ENCODE measurements at regions not wholly inside any gene's neighbourhood (a gene's known extent, or its start where the extent isn't known, plus 50 kb on each side); places are given as distances from the start of the nearest gene placed in this dataset.
"Not testable (repeated sequence)": the region's sequence is repeated elsewhere in the genome, so short reads cannot be mapped to it uniquely, and the experiment has no call there.

DNA sequence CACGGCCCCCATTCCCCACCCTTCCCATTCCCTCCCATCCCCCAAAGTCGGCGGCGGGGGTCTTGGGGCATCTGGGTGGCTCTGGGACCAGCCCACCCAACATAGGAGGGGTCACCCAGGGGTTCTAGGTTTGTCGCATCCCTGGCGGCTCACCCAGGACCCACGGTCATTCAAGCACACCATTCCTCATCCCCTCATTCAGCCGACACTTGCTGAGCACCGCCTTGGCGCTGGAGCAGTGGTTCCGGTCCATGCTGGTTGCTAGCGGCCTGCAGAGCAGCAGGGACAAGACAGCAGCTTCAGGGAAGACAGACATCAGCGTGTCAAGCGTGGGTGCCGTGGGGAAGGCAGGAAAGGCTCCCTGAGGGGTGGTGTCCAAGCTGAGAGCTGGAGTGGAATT, 50.5 kb upstream of the OTOS start:
- in situ Hi-C loops (cut with MboI; ENCODE audit: low pct_unique_long_range_greater_than_20kb, low sequenced_read_pairs) = no loop called here
- no peak for DNase-seq

DNA sequence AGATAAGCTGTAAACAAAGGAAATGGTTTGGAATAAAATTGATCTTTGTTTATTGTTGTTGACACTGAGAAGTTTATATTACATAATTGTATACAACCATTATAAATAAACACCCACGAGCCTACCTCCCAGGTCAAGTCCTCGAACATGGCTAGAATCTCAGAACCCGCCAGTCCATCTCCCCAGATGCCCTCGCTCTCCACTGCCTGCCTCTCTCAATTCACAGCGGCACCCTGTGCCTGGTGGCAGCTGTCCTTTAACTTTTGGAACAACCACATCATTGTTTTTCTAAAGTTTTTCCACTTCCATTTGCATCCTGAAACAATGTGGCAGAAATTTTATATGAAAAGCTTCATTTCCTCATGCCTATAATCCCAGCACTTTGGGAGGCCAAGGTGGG, 52.2 kb upstream of the OTOS start:
- DNase-seq = no peak
- in situ Hi-C loops (cut with MboI; ENCODE audit: low pct_unique_long_range_greater_than_20kb, low sequenced_read_pairs) = no loop called here

DNA sequence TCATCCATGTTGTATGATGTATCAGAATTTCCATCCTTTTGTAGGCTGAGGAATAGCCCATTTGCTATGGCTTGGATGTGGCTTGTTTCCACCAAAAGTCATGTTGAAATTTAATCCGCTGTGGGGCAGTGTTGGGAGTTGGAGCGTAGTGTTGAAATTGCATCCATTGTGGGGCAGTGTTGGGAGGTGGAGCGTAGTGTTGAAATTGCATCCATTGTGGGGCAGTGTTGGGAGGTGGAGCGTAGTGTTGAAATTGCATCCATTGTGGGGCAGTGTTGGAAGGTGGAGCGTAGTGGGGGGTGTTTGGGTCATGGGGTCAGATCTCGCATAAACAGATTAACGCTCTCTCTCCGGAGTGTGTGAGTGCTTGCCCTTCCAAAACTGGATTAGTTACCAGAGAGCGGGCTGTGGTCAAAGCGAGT, 53.9 kb upstream of the OTOS start:
- DNase-seq; in situ Hi-C loops (cut with MboI; ENCODE audit: low pct_unique_long_range_greater_than_20kb, low sequenced_read_pairs): not testable (repeated sequence)

DNA sequence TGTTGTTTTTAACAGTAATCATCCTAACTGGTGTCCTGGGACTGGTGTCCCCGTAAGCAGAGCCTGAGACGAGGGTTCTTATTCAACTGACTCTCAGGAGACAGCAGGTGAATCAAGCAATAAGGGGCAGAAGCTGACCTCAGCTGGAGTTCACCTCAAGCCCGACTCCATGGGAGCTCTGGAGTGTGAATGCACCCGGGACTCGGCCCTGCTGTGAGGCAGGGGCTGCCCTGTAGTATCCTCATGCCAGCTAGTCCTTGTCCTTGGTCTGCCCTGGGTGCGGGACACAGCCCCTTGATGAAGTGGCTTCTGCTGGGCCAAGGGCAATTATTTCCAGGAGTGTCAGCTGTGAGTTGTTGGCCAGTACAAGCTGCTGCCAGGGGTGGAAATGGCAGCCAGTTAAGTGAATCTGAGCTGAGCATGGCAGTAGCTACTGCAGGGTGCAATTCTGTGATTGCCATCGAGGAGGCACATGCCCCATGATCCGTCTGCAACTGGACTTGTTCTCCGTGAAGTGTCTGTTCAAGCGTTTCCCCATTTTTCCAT, 54.9 kb upstream of the OTOS start:
- DNase-seq = no peak
- in situ Hi-C loops (cut with MboI; ENCODE audit: low pct_unique_long_range_greater_than_20kb, low sequenced_read_pairs) = no loop called here

GRCh38 chr2:240196716-240197461, 56.4 kb upstream of the OTOS start:
- in situ Hi-C loops (cut with MboI; ENCODE audit: low pct_unique_long_range_greater_than_20kb, low sequenced_read_pairs) = no loop called here
- no peak for DNase-seq

DNA sequence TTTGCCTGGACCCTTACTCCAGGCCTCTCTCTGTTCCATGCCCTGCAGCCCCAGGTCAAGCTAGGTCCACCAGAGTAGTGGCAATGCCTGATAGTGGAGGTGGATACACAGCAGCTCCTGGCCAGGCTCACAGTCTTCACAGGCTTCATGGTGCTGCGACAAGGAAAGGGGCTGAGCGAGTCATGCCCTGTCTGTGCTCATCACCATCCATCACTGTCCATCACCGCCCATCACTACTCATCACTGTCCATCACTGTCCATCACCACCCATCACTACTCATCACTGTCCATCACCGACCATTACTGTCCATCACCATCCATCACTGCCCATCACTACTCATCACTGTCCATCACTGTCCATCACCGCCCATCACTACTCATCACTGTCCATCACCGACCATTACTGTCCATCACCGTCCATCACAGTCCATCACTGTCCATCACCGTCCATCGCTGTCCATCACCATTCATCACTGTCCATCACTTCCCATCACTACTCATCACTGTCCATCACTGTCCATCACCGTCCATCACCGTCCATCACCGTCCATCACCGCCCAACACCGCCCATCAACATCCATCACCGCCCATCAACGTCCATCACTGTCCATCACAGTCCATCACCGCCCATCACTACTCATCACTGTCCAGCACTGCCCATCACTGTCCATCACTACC, 57.1 kb upstream of the OTOS start:
- in situ Hi-C loops (cut with MboI; ENCODE audit: low pct_unique_long_range_greater_than_20kb, low sequenced_read_pairs) = no loop called here
- DNase-seq = no peak

- in situ Hi-C loops (cut with MboI; ENCODE audit: low pct_unique_long_range_greater_than_20kb, low sequenced_read_pairs) = no loop called here
- no peak for DNase-seq
Observed at GRCh38 chr2:240198226-240198625, 57.8 kb upstream of the OTOS start.

GRCh38 chr2:240199133-240199870, 58.8 kb upstream of the OTOS start:
- DNase-seq = no peak
- in situ Hi-C loops (cut with MboI; ENCODE audit: low pct_unique_long_range_greater_than_20kb, low sequenced_read_pairs) = no loop called here

- no peak for DNase-seq
- in situ Hi-C loops (cut with MboI; ENCODE audit: low pct_unique_long_range_greater_than_20kb, low sequenced_read_pairs) = no loop called here
Observed at GRCh38 chr2:240200230-240201051, 60.0 kb upstream of the OTOS start.

GRCh38 chr2:240201866-240202265, 61.4 kb upstream of the OTOS start:
- in situ Hi-C loops (cut with MboI; ENCODE audit: low pct_unique_long_range_greater_than_20kb, low sequenced_read_pairs) = no loop called here
- no peak for DNase-seq

DNA sequence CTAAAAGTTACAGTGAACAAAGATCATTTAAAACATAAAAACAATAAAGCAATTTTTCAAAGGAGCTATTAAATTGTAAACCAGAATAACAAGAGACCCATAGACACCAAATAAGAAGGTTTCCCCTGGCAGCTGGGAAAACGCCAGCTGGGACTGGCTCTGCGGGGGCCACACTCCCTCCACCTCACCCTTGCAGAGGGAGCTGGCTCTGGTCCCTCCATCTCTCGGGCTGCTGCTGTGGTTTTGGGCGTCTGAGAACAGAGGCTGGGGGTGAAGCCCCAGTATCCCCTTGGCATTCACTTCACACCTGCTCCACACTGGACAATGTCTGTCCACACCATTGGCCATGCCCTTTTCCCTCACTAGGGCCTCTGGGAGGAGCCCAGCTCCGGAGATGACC, 62.1 kb upstream of the OTOS start:
- in situ Hi-C loops (cut with MboI; ENCODE audit: low pct_unique_long_range_greater_than_20kb, low sequenced_read_pairs) = no loop called here
- no peak for DNase-seq

GRCh38 chr2:240203031-240203787, 62.8 kb upstream of the OTOS start:
- in situ Hi-C loops (cut with MboI; ENCODE audit: low pct_unique_long_range_greater_than_20kb, low sequenced_read_pairs) = no loop called here

GRCh38 chr2:240203788-240204270, 63.4 kb upstream of the OTOS start:
- in situ Hi-C loops (cut with MboI; ENCODE audit: low pct_unique_long_range_greater_than_20kb, low sequenced_read_pairs) = no loop called here
- DNase-seq = no peak

More at GRCh38 chr2:240203031-240203787, 62.8 kb upstream of the OTOS start:
- no peak for DNase-seq

- in situ Hi-C loops (cut with MboI; ENCODE audit: low pct_unique_long_range_greater_than_20kb, low sequenced_read_pairs) = no loop called here
- no peak for DNase-seq
Observed at GRCh38 chr2:240204431-240205276, 64.2 kb upstream of the OTOS start.

- no peak for DNase-seq
- in situ Hi-C loops (cut with MboI; ENCODE audit: low pct_unique_long_range_greater_than_20kb, low sequenced_read_pairs) = no loop called here
Observed at GRCh38 chr2:240205348-240205747, 64.9 kb upstream of the OTOS start.

DNA sequence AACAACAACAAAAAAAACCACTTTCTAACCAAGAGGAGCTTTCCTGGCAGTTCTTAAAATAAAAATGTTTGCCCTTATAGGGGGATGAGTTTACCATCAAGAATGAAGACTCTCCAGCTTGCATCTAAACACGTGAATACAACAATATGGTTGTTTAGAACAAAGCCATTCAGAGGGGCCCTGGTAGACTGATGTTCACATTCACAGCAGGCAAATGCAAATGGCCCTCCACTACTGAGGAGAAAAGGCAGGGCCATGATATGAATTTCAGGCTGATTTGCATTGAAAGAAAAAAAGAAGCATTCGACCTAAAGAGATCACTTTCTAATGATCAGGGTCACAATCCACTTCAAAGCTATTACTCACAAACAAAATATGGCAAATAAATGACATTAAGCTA, 65.3 kb upstream of the OTOS start:
- in situ Hi-C loops (cut with MboI; ENCODE audit: low pct_unique_long_range_greater_than_20kb, low sequenced_read_pairs) = no loop called here

GRCh38 chr2:240206630-240207029, 66.2 kb upstream of the OTOS start:
- no peak for DNase-seq
- in situ Hi-C loops (cut with MboI; ENCODE audit: low pct_unique_long_range_greater_than_20kb, low sequenced_read_pairs) = no loop called here

More for the DNA sequence above, 65.3 kb upstream of the OTOS start:
- no peak for DNase-seq

All from KBM-7 (cell line).